T-cell (primary cell): ENCODE measurements at regions not wholly inside any gene's neighbourhood (a gene's known extent, or its start where the extent isn't known, plus 50 kb on each side); places are given as distances from the start of the nearest gene placed in this dataset.

Source experiments
- ATAC-seq, 4 experiments: fragments of 200-7000 bp in 3 of 4; fragments of 150-1000 bp in 1 of 4; cut with Tn5 transposase; replicated peaks in 1 of 4; 1 replicate in 3 of 4; 2 replicates in 1 of 4; pipeline ENCODE4 v1.10.0; 2021; ENCODE audit warnings: moderate library complexity in 3 of 4, mild to moderate bottlenecking in 2 of 4, moderate number of reproducible peaks in 1 of 4
- CTCF ChIA-PET, 2 donors: fragments of 300-600 bp; sonication (Branson Sonifier 250); formaldehyde crosslinking; loops; one replicate each; lab custom pipeline; 2022; ENCODE audit warnings: antibody characterized with exemption in 2 of 2; lab: Charles Lee
- POLR2A ChIA-PET, 2 donors: fragments of 300-600 bp; sonication (Branson Sonifier 250); formaldehyde crosslinking; loops; one replicate each; lab custom pipeline; 2022; ENCODE audit warnings: antibody characterized with exemption in 2 of 2; lab: Charles Lee
- DNase-seq, 35 experiments: peaks; one replicate each; pipeline versions ENCODE4 v3.0.0 to v3.0.0-alpha.2; 2013 to 2023
- H3K27ac ChIP-seq: one replicate; pipeline ENCODE4 v1.5.1; 2013; ENCODE audit warnings: low read length
- H3K27me3 ChIP-seq, 2 experiments: replicated peaks in 1 of 2; 1 replicate in 1 of 2; 2 replicates in 1 of 2; pipeline versions ENCODE4 v1.6.1 to v1.7.0; 2013; ENCODE audit warnings: low read length in 1 of 2, mixed read lengths in 1 of 2; ENCODE audit not compliant: control insufficient read depth in 2 of 2, insufficient read depth in 2 of 2; ENCODE audit errors: extremely low read depth in 1 of 2
- H3K36me3 ChIP-seq, 2 donors: 1 replicate in 1 of 2; 2 replicates in 1 of 2; pipeline versions ENCODE4 v1.6.1 to v1.7.0; 2013; ENCODE audit warnings: low read length in 1 of 2; ENCODE audit not compliant: control insufficient read depth in 2 of 2, insufficient read depth in 1 of 2; ENCODE audit errors: extremely low read depth in 1 of 2
- H3K4me1 ChIP-seq, 2 experiments: 1 replicate in 1 of 2; 2 replicates in 1 of 2; pipeline versions ENCODE4 v1.6.1 to v1.7.0; 2013; ENCODE audit warnings: low read length in 2 of 2, mixed read lengths in 1 of 2; ENCODE audit not compliant: insufficient read depth in 2 of 2, control insufficient read depth in 1 of 2; ENCODE audit errors: extremely low read depth in 1 of 2
- H3K4me3 ChIP-seq, 2 donors: 1 replicate in 1 of 2; 2 replicates in 1 of 2; pipeline versions ENCODE4 v1.5.1 to v1.7.0; 2013; ENCODE audit warnings: mild to moderate bottlenecking in 2 of 2, low read length in 1 of 2, moderate library complexity in 1 of 2; ENCODE audit not compliant: control insufficient read depth in 1 of 2; ENCODE audit errors: extremely low read depth in 1 of 2
- H3K9me3 ChIP-seq: 2 replicates; pipeline ENCODE4 v1.7.0; 2013
- H3K27ac Mint-ChIP-seq, 2 donors: one replicate each; pipeline ENCODE4 v1.8.0; 2020 to 2021; ENCODE audit warnings: mild to moderate bottlenecking in 2 of 2, mixed read lengths in 2 of 2
- H3K27me3 Mint-ChIP-seq, 2 donors: one replicate each; pipeline ENCODE4 v1.8.0; 2021 to 2022; ENCODE audit warnings: mixed read lengths in 2 of 2
- H3K36me3 Mint-ChIP-seq: one replicate; pipeline ENCODE4 v1.8.0; 2021; ENCODE audit warnings: mixed read lengths
- H3K4me1 Mint-ChIP-seq, 3 donors: one replicate each; pipeline ENCODE4 v1.8.0; 2020 to 2022; ENCODE audit warnings: mixed read lengths in 3 of 3, mild to moderate bottlenecking in 1 of 3
- H3K4me3 Mint-ChIP-seq, 3 donors: one replicate each; pipeline ENCODE4 v1.8.0; 2020 to 2022; ENCODE audit warnings: mild to moderate bottlenecking in 3 of 3, mixed read lengths in 3 of 3, moderate library complexity in 3 of 3
- H3K9me3 Mint-ChIP-seq, 3 donors: one replicate each; pipeline ENCODE4 v1.8.0; 2020 to 2022; ENCODE audit warnings: mixed read lengths in 3 of 3
- WGBS: methylation state at CpG from one replicate; pipeline ENCODE4 v1.1.5; 2013; ENCODE audit warnings: missing lambda C conversion rate; ENCODE audit not compliant: insufficient coverage; 5-methylcytosine and 5-hydroxymethylcytosine counted together

- Mint-ChIP-seq H3K4me3 (no peak overlapping the region), H3K27me3 (peaks cover 3 to 10% of the 10 kb centered on the region in 2 donors), H3K9me3 (no peaks in the 10 kb centered on the region), H3K27ac (no peak overlapping the region), H3K36me3 (no peaks in the 10 kb centered on the region), H3K4me1 (no peaks in the 10 kb centered on the region)
- ChIA-PET POLR2A (no interaction called here), CTCF (interaction anchor here in 1 of 2 donors (0.7 kb wide), 1 partner anchor 170 kb away, joined by 3 read pairs; no protein-coding TSS in a partner anchor)
- Histone ChIP-seq H3K27ac (no peak overlapping the region), H3K27me3 (no peaks in the 10 kb centered on the region), H3K9me3 (no peaks in the 10 kb centered on the region), H3K4me1 (no peaks in the 10 kb centered on the region), H3K4me3 (no peak overlapping the region), H3K36me3 (no peaks in the 10 kb centered on the region)
- ATAC-seq, result no peak
- peak in 1 of 35 experiments; percentile 6 for DNase-seq
- 100% methylated on average over 1 of the region's 1 CpG for WGBS
Observed at GRCh38 chr4:140309124-140309870, 64.1 kb upstream of the SCOC start.

DNA sequence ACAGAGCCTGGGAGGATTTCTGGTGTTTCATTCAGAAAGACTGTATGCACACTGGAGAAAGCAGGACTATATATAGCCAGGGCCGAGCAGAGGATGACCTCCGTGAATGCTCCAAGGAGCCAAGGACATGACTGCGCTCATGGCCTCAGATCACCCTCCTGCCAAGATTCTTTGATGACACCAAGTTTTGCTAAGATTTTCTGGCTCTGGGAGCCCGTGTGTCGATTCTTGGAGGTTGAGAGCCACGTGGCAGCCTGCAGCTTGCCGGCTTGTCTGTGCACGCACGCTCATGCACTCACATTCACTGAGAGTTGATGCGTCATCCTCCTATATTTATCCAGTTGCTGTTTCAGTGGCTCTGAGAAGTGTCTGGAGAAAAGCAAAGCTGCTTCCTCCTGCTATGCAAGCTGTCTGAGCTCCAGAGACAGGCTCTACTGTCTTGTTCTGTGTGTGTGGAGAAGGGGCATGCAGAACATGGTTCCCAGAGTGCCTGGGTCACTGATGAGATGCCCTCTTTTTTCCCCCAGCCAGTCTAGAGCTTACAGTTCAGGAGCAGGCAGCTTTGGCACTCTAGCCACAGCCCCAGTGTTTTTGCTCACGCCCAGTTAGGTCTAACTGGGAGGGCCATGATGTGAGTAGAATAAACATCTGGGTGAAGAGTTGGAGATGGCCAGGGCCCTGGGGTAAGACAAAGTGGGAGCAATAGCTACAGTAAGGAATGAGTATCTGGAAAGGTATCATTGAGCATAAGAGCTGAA lies 64.9 kb upstream of the SCOC start:
- H3K9me3 ChIP-seq, result no peaks in the 10 kb centered on the region
- CTCF ChIA-PET, result no interaction called here
- no peaks in the 10 kb centered on the region for H3K9me3 Mint-ChIP-seq
- no peaks in the 10 kb centered on the region for H3K4me1 Mint-ChIP-seq
- peaks cover 0 to 10% of the 10 kb centered on the region in 2 donors for H3K27me3 Mint-ChIP-seq
- POLR2A ChIA-PET, result no interaction called here
- 68% methylated on average over 4 of the region's 11 CpGs for WGBS
- no peak for DNase-seq
- H3K27ac Mint-ChIP-seq, result no peak overlapping the region
- no peak overlapping the region for H3K4me3 ChIP-seq
- H3K4me1 ChIP-seq, result no peaks in the 10 kb centered on the region
- H3K4me3 Mint-ChIP-seq, result no peak overlapping the region
- H3K36me3 Mint-ChIP-seq, result no peaks in the 10 kb centered on the region
- no peaks in the 10 kb centered on the region for H3K27me3 ChIP-seq
- ATAC-seq, result no peak
- H3K36me3 ChIP-seq, result no peaks in the 10 kb centered on the region
- no peak overlapping the region for H3K27ac ChIP-seq

GRCh38 chr4:140305053-140305452 lies 68.4 kb upstream of the SCOC start:
- ATAC-seq (no peak), DNase-seq (no peak)
- Mint-ChIP-seq H3K36me3 (no peaks in the 10 kb centered on the region), H3K27ac (no peak overlapping the region), H3K4me1 (no peaks in the 10 kb centered on the region), H3K9me3 (no peaks in the 10 kb centered on the region), H3K4me3 (no peak overlapping the region), H3K27me3 (peaks cover 0 to 10% of the 10 kb centered on the region in 2 donors)
- ChIA-PET POLR2A (no interaction called here), CTCF (interaction anchor here in 1 of 2 donors (0.6 to 0.9 kb wide), 2 partner anchors 10 to 23 kb away, joined by 3 read pairs; no protein-coding TSS in a partner anchor)
- H3K4me1 ChIP-seq, result no peaks in the 10 kb centered on the region
- no peaks in the 10 kb centered on the region for H3K27me3 ChIP-seq
- no peak overlapping the region for H3K4me3 ChIP-seq
- H3K27ac ChIP-seq, result no peak overlapping the region
- H3K9me3 ChIP-seq, result no peaks in the 10 kb centered on the region
- no peaks in the 10 kb centered on the region for H3K36me3 ChIP-seq
- WGBS, result 90% methylated on average over 2 of the region's 3 CpGs

DNA sequence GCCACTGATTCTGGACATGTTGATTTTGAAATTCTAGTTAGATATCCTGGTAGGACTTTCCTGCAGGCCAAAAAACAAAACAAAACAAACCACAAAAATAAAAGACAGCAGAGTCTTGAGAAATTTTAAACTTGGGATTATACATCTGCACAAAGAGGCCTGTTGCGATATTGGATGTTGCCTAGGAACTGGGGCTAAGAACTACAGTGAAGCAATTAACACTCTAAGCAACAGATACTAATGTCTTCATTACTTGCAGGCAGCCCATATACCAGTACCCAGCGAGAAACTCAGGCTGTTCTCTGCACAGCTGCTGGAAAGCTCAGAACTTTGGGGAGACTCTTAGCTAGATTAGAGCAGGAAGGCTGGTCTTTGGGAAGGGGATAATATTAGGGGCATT lies 69.1 kb upstream of the SCOC start:
- Histone ChIP-seq H3K4me3 (no peak overlapping the region), H3K4me1 (no peaks in the 10 kb centered on the region), H3K36me3 (no peaks in the 10 kb centered on the region), H3K27ac (no peak overlapping the region), H3K9me3 (no peaks in the 10 kb centered on the region), H3K27me3 (no peaks in the 10 kb centered on the region)
- H3K9me3 Mint-ChIP-seq, result no peaks in the 10 kb centered on the region
- POLR2A ChIA-PET, result no interaction called here
- CTCF ChIA-PET, result interaction anchor here in 1 of 2 donors (0.6 kb wide), 1 partner anchor 23 kb away, joined by 3 read pairs; no protein-coding TSS in a partner anchor
- no peak overlapping the region for H3K27ac Mint-ChIP-seq
- no peaks in the 10 kb centered on the region for H3K36me3 Mint-ChIP-seq
- no peak overlapping the region for H3K4me3 Mint-ChIP-seq
- no peak for ATAC-seq
- H3K4me1 Mint-ChIP-seq, result no peaks in the 10 kb centered on the region
- 100% methylated on average over 1 of the region's 2 CpGs for WGBS
- no peak for DNase-seq
- H3K27me3 Mint-ChIP-seq, result peaks cover 0 to 10% of the 10 kb centered on the region in 2 donors

GRCh38 chr4:140302151-140302859 lies 71.1 kb upstream of the SCOC start:
- no peaks in the 10 kb centered on the region for H3K4me1 ChIP-seq
- H3K4me3 ChIP-seq, result no peak overlapping the region
- no peaks in the 10 kb centered on the region for H3K27me3 ChIP-seq
- Mint-ChIP-seq H3K4me3 (no peak overlapping the region), H3K27ac (no peak overlapping the region), H3K36me3 (no peaks in the 10 kb centered on the region), H3K27me3 (peaks cover 1 to 10% of the 10 kb centered on the region in 2 donors), H3K9me3 (no peaks in the 10 kb centered on the region), H3K4me1 (no peaks in the 10 kb centered on the region)
- H3K9me3 ChIP-seq, result no peaks in the 10 kb centered on the region
- POLR2A ChIA-PET, result interaction anchor here (0.6 kb wide), 2 partner anchors 510 to 620 kb away, joined by 3 read pairs; no protein-coding TSS in a partner anchor
- CTCF ChIA-PET, result interaction anchor here in 1 of 2 donors (0.6 kb wide), 1 partner anchor 48 kb away, joined by 3 read pairs; no protein-coding TSS in a partner anchor
- no peak overlapping the region for H3K27ac ChIP-seq
- 100% methylated on average over 2 of the region's 7 CpGs for WGBS
- DNase-seq, result no peak
- no peak for ATAC-seq
- H3K36me3 ChIP-seq, result no peaks in the 10 kb centered on the region

DNA sequence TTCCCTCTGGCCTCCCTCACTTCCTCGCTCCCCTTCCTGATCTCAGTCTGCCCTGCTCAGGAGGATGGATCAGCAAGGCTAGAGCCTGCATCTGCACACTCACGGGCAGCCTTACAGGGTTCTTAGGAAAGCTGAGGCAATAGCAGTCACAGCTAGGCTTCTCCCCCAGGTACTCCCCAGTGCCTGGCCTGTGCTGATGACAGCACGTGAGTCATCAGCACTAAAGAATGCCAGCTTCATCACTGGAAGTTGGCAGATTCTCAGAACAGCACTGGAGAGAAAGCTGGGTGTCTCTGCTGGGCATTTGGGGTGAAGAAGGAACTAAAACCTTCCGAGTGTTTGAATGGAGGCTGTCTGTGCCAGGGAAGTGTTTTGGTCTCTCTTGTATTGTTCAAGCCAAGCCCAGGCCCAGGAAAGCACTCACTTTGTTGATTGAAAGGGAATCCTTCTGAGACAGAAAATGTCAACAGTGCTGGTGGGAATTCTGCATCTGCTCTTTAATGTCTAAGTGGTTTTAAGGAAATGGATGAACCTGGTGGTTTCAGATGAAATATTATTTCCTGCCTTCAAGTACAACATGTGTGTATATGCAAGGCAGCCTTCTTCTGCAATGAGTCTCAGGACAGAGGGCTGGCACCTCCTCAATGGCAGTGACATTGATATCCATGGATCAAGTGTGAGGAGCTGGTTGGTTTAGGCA lies 73.0 kb upstream of the SCOC start:
- Histone ChIP-seq H3K36me3 (no peaks in the 10 kb centered on the region), H3K4me1 (no peaks in the 10 kb centered on the region), H3K27ac (no peak overlapping the region), H3K27me3 (no peaks in the 10 kb centered on the region), H3K4me3 (no peak overlapping the region), H3K9me3 (no peaks in the 10 kb centered on the region)
- Mint-ChIP-seq H3K4me1 (no peaks in the 10 kb centered on the region), H3K27me3 (peaks cover 2 to 3% of the 10 kb centered on the region in 2 donors), H3K9me3 (no peaks in the 10 kb centered on the region), H3K36me3 (no peaks in the 10 kb centered on the region), H3K27ac (no peak overlapping the region), H3K4me3 (no peak overlapping the region)
- ATAC-seq (no peak), DNase-seq (no peak)
- ChIA-PET CTCF (no interaction called here), POLR2A (no interaction called here)
- 69% methylated on average over 3 of the region's 4 CpGs for WGBS
